HEK293 (cell line): ENCODE measurements at regions not wholly inside any gene's neighbourhood (a gene's known extent, or its start where the extent isn't known, plus 50 kb on each side); places are given as distances from the start of the nearest gene placed in this dataset.
"Not testable (repeated sequence)": the region's sequence is repeated elsewhere in the genome, so short reads cannot be mapped to it uniquely, and the experiment has no call there.

ENCODE experiments used
- SETDB1 ChIP-seq: IDR thresholded peaks from one replicate; pipeline ENCODE4 v1.6.1; 2017; ENCODE audit warnings: mild to moderate bottlenecking, low read length, moderate library complexity, mixed read lengths; ENCODE audit not compliant: insufficient read length
- ZNF274 ChIP-seq, 2 experiments: fragments of 200-500 bp in 1 of 2; fragments of 450-650 bp in 1 of 2; sonication (Bioruptor generic) in 1 of 2; formaldehyde crosslinking in 1 of 2; IDR thresholded peaks; 2 replicates each; pipeline versions ENCODE4 v1.5.1 to v1.6.1; 2014 to 2016; ENCODE audit warnings: borderline replicate concordance in 1 of 2, inconsistent platforms in 1 of 2, low read length in 1 of 2, missing biosample characterization in 1 of 2, missing genetic modification characterization in 1 of 2
- ZNF416 ChIP-seq: fragments of 450-650 bp; formaldehyde crosslinking; IDR thresholded peaks from 2 replicates; pipeline ENCODE4 v1.5.1; 2016; ENCODE audit warnings: missing biosample characterization, missing genetic modification characterization
- ZNF501 ChIP-seq: fragments of 450-650 bp; formaldehyde crosslinking; IDR thresholded peaks from 2 replicates; pipeline ENCODE4 v1.5.1; 2016; ENCODE audit warnings: missing biosample characterization, missing genetic modification characterization
- ZNF510 ChIP-seq: fragments of 450-650 bp; formaldehyde crosslinking; IDR thresholded peaks from 2 replicates; pipeline ENCODE4 v1.5.1; 2018; ENCODE audit warnings: mild to moderate bottlenecking, missing genetic modification characterization, missing biosample characterization; ENCODE audit not compliant: insufficient replicate concordance
- ZNF660 ChIP-seq: fragments of 450-650 bp; IDR thresholded peaks from 2 replicates; pipeline ENCODE4 v1.5.1; 2018; ENCODE audit warnings: missing biosample characterization, mild to moderate bottlenecking, missing genetic modification characterization
- ZNF76 ChIP-seq: fragments of 450-650 bp; formaldehyde crosslinking; IDR thresholded peaks from 2 replicates; pipeline ENCODE4; 2016; ENCODE audit warnings: low read depth, missing biosample characterization, missing genetic modification characterization, borderline replicate concordance
- ZSCAN23 ChIP-seq: fragments of 450-650 bp; formaldehyde crosslinking; IDR thresholded peaks from 2 replicates; pipeline ENCODE4 v1.5.1; 2016; ENCODE audit warnings: missing biosample characterization, missing genetic modification characterization
- TF ChIP-seq, protein P1 (sequence below): fragments of 450-650 bp; formaldehyde crosslinking; IDR thresholded peaks from 2 replicates; pipeline ENCODE4 v1.5.1; 2016; ENCODE audit warnings: missing biosample characterization, missing genetic modification characterization
- TF ChIP-seq, protein P2 (sequence below): fragments of 450-650 bp; formaldehyde crosslinking; IDR thresholded peaks from 2 replicates; pipeline ENCODE4 v1.5.1; 2016; ENCODE audit warnings: missing biosample characterization, missing genetic modification characterization
- TF ChIP-seq, protein P3 (sequence below): fragments of 450-650 bp; formaldehyde crosslinking; IDR thresholded peaks from 2 replicates; pipeline ENCODE4 v1.5.1; 2016; ENCODE audit warnings: missing biosample characterization, missing genetic modification characterization
- TF ChIP-seq, protein P4 (sequence below): fragments of 450-650 bp; formaldehyde crosslinking; IDR thresholded peaks from 2 replicates; pipeline ENCODE4 v1.5.1; 2016; ENCODE audit warnings: missing biosample characterization, missing genetic modification characterization

DNA sequence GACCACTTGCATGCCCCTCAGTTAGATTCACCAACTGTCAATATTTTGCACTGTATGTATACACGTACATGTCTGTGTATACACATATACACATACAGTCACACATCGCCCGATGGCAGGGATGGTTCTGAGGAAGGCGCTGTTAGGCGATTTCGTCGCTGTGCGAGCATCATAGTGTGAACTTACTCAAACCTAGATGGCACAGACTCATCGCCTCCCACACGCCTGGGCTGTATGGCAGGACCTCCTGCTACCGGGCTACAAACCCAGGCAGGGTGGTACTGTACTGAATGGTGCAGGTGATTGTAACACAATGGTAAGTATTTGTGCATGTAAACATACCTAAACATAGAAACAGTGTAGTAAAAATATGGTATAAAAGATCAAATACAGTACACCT lies 57.2 kb upstream of the LRPAP1 start:
- TF ChIP-seq SETDB1; ZNF660; ZNF501 (tag by site-specific recombination); ZNF76 (tag by site-specific recombination); ZSCAN23; ZNF416 (tag by site-specific recombination); ZNF274 (IDR thresholded peaks at IDR 0.05; ENCODE audit: low read length); ZNF274 (tag by site-specific recombination; IDR thresholded peaks at IDR 0.05; ENCODE audit: borderline replicate concordance); ZNF510 (tag by site-specific recombination): not testable (repeated sequence)
- TF ChIP-seq, protein P1, sequence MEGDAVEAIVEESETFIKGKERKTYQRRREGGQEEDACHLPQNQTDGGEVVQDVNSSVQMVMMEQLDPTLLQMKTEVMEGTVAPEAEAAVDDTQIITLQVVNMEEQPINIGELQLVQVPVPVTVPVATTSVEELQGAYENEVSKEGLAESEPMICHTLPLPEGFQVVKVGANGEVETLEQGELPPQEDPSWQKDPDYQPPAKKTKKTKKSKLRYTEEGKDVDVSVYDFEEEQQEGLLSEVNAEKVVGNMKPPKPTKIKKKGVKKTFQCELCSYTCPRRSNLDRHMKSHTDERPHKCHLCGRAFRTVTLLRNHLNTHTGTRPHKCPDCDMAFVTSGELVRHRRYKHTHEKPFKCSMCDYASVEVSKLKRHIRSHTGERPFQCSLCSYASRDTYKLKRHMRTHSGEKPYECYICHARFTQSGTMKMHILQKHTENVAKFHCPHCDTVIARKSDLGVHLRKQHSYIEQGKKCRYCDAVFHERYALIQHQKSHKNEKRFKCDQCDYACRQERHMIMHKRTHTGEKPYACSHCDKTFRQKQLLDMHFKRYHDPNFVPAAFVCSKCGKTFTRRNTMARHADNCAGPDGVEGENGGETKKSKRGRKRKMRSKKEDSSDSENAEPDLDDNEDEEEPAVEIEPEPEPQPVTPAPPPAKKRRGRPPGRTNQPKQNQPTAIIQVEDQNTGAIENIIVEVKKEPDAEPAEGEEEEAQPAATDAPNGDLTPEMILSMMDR = not testable (repeated sequence)
- TF ChIP-seq, protein P2, sequence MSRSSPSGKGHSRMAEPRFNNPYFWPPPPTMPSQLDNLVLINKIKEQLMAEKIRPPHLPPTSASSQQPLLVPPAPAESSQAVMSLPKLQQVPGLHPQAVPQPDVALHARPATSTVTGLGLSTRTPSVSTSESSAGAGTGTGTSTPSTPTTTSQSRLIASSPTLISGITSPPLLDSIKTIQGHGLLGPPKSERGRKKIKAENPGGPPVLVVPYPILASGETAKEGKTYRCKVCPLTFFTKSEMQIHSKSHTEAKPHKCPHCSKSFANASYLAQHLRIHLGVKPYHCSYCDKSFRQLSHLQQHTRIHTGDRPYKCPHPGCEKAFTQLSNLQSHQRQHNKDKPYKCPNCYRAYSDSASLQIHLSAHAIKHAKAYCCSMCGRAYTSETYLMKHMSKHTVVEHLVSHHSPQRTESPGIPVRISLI (tag by site-specific recombination) = not testable (repeated sequence)
- TF ChIP-seq, protein P3, sequence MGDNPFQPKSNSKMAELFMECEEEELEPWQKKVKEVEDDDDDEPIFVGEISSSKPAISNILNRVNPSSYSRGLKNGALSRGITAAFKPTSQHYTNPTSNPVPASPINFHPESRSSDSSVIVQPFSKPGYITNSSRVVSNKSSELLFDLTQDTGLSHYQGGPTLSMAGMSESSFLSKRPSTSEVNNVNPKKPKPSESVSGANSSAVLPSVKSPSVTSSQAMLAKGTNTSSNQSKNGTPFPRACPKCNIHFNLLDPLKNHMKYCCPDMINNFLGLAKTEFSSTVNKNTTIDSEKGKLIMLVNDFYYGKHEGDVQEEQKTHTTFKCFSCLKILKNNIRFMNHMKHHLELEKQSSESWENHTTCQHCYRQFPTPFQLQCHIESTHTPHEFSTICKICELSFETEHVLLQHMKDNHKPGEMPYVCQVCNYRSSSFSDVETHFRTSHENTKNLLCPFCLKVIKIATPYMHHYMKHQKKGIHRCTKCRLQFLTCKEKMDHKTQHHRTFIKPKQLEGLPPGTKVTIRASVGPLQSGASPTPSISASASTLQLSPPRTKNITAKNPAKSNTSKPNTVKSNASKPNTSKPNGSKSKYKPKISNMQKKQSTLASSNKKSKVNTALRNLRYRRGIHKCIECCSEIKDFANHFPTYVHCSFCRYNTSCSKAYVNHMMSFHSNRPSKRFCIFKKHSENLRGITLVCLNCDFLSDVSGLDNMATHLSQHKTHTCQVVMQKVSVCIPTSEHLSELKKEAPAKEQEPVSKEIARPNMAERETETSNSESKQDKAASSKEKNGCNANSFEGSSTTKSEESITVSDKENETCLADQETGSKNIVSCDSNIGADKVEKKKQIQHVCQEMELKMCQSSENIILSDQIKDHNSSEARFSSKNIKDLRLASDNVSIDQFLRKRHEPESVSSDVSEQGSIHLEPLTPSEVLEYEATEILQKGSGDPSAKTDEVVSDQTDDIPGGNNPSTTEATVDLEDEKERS = not testable (repeated sequence)
- TF ChIP-seq, protein P4, sequence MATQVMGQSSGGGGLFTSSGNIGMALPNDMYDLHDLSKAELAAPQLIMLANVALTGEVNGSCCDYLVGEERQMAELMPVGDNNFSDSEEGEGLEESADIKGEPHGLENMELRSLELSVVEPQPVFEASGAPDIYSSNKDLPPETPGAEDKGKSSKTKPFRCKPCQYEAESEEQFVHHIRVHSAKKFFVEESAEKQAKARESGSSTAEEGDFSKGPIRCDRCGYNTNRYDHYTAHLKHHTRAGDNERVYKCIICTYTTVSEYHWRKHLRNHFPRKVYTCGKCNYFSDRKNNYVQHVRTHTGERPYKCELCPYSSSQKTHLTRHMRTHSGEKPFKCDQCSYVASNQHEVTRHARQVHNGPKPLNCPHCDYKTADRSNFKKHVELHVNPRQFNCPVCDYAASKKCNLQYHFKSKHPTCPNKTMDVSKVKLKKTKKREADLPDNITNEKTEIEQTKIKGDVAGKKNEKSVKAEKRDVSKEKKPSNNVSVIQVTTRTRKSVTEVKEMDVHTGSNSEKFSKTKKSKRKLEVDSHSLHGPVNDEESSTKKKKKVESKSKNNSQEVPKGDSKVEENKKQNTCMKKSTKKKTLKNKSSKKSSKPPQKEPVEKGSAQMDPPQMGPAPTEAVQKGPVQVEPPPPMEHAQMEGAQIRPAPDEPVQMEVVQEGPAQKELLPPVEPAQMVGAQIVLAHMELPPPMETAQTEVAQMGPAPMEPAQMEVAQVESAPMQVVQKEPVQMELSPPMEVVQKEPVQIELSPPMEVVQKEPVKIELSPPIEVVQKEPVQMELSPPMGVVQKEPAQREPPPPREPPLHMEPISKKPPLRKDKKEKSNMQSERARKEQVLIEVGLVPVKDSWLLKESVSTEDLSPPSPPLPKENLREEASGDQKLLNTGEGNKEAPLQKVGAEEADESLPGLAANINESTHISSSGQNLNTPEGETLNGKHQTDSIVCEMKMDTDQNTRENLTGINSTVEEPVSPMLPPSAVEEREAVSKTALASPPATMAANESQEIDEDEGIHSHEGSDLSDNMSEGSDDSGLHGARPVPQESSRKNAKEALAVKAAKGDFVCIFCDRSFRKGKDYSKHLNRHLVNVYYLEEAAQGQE (tag by site-specific recombination) = not testable (repeated sequence)
